Esophagus (tissue), 2 donors: ENCODE measurements at regions not wholly inside any gene's neighbourhood (a gene's known extent, or its start where the extent isn't known, plus 50 kb on each side); places are given as distances from the start of the nearest gene placed in this dataset.

Source experiments
- H3K27ac ChIP-seq, 2 donors: one replicate each; pipeline ENCODE4 v1.5.1; 2013; ENCODE audit warnings: low read depth in 2 of 2, mild to moderate bottlenecking in 2 of 2, inconsistent platforms in 1 of 2, low read length in 1 of 2, moderate library complexity in 1 of 2
- H3K27me3 ChIP-seq, 2 donors: one replicate each; pipeline ENCODE4 v1.6.1; 2013; ENCODE audit warnings: low read length in 2 of 2, control low read depth in 1 of 2, mild to moderate bottlenecking in 1 of 2; ENCODE audit not compliant: insufficient read depth in 2 of 2, control insufficient read depth in 1 of 2
- H3K36me3 ChIP-seq, 2 donors: one replicate each; pipeline ENCODE4 v1.6.1; 2013; ENCODE audit warnings: low read length in 1 of 2; ENCODE audit not compliant: control insufficient read depth in 2 of 2, insufficient read depth in 2 of 2
- H3K4me1 ChIP-seq, 2 donors: one replicate each; pipeline ENCODE4 v1.6.1; 2013; ENCODE audit warnings: low read length in 1 of 2; ENCODE audit not compliant: control insufficient read depth in 2 of 2, insufficient read depth in 2 of 2
- H3K4me3 ChIP-seq, 2 donors: one replicate each; pipeline ENCODE4 v1.5.1; 2013; ENCODE audit warnings: low read length in 2 of 2, mild to moderate bottlenecking in 2 of 2, low read depth in 1 of 2, moderate library complexity in 1 of 2
- H3K9me3 ChIP-seq, 2 donors: one replicate each; pipeline ENCODE4 v1.6.1; 2013; ENCODE audit warnings: mild to moderate bottlenecking in 2 of 2, low read depth in 1 of 2, low read length in 1 of 2, moderate library complexity in 1 of 2; ENCODE audit not compliant: control insufficient read depth in 2 of 2, insufficient read depth in 1 of 2
- WGBS, 2 donors: extraction: QIAGEN DNeasy Blood & Tissue Kit; methylation state at CpG; one replicate each; pipeline ENCODE4 v1.1.7; 2013; 5-methylcytosine and 5-hydroxymethylcytosine counted together
- donor health status: healthy with polysubstance abuse.
- donor health status: Bipolar disorder and iron deficiency.

DNA sequence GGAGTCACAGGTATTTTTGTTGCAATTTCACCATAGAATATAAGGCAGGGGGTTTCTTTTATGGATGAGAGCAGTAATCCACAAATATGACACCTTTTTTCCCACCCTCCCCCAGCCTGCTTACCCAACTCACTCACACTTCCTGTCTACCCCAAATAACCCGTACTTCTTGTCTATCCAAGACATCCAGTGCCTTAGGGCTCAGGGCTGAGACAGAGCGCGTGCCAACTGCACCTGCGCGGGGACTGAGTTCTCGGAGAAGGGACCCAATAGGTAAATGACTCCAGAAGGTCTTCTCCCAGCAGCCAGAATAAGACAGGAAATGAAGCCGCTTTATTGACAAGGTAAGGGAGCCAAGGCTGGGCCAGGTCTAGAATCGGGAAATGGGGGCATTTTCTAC, 369.1 kb downstream of the SIPA1L2 start:
- Histone ChIP-seq H3K4me3 (peak overlapping the region in 1 of 2 donors; percentile 21), H3K9me3 (no peaks in the 10 kb centered on the region), H3K27ac (no peak overlapping the region), H3K36me3 (no peaks in the 10 kb centered on the region), H3K4me1 (peaks cover 0 to 5% of the 10 kb centered on the region in 2 donors), H3K27me3 (no peaks in the 10 kb centered on the region)
- 53 to 65% methylated on average over 8 of the region's 8 CpGs for WGBS, 2 donors

DNA sequence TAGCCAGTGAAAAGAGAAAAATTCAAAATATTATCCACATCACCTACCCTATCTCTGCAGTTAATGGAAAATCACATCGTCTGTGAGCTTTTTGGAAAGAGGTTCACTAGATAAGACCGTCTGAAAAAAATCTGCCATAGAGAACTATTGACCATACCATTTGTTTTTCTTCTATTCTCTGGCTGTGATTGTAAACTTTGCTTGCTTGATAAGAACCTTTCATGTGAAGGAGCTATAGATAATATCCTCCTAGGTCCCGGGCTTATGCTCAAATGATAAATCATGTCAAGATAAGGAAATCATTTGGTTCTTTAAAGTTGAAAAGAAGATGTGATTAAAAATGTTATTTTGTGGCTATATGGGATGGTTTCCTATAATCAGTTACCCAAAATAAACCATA, 369.9 kb downstream of the SIPA1L2 start:
- Histone ChIP-seq H3K36me3 (no peaks in the 10 kb centered on the region), H3K27ac (no peak overlapping the region), H3K9me3 (no peaks in the 10 kb centered on the region), H3K27me3 (no peaks in the 10 kb centered on the region), H3K4me3 (no peak overlapping the region), H3K4me1 (peaks cover 0 to 5% of the 10 kb centered on the region in 2 donors)
- 51 to 65% methylated on average over 3 of the region's 3 CpGs for WGBS, 2 donors

DNA sequence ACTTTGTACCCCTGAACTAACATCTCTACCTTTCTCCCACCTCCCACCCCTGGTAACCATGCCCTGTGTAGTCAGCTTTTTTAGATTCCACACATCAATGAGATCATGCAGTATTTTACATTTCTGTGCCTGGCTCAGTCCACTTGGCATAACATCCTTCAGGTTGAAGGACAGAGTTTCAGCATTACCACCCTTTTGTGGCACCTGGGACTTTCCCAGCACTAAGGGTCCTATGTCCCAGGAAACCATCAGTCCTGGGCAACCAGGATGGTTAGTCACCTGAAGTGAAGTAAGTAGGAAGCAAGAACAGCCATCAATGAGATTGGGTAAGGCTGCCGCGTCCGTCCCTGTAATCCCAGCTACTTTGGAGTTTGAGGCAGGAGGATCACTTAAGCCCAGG, 370.6 kb downstream of the SIPA1L2 start:
- no peaks in the 10 kb centered on the region for H3K9me3 ChIP-seq
- H3K36me3 ChIP-seq = no peaks in the 10 kb centered on the region
- H3K4me3 ChIP-seq = no peak overlapping the region
- H3K27ac ChIP-seq = no peak overlapping the region
- H3K27me3 ChIP-seq = no peaks in the 10 kb centered on the region
- H3K4me1 ChIP-seq = peaks cover 0 to 5% of the 10 kb centered on the region in 2 donors
- WGBS, 2 donors = 91 to 92% methylated on average over 3 of the region's 3 CpGs

DNA sequence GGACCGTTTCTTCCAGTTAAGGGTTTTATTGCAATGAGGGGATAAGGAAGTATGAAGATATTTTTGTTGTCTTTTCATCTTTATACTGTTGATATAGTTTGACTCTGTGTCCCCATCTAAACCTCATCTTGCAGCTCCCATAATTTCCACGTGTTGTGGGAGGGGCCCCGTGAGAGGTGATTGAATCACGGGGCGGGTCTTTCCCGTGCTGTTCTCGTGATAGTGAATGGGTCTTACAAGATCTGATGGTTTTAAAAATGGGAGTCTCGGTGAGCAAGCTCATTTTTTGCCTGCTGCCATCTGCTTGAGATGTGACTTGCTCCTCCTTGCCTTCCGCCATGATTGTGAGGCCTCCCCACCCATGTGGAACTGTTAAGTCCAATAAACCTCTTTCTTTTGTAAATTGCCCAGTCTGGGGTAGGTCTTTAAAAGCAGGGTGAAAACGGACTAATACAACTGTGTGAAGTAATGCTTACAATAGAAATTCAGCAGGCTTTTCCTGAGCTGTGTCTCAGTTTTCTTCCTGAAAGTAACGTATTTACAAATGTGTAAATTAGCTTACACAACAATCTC, 377.3 kb downstream of the SIPA1L2 start:
- Histone ChIP-seq H3K4me1 (no peaks in the 10 kb centered on the region), H3K9me3 (no peaks in the 10 kb centered on the region), H3K4me3 (no peak overlapping the region), H3K27ac (no peak overlapping the region), H3K36me3 (no peaks in the 10 kb centered on the region), H3K27me3 (no peaks in the 10 kb centered on the region)
- WGBS, 2 donors = 72 to 78% methylated on average over 11 of the region's 11 CpGs

DNA sequence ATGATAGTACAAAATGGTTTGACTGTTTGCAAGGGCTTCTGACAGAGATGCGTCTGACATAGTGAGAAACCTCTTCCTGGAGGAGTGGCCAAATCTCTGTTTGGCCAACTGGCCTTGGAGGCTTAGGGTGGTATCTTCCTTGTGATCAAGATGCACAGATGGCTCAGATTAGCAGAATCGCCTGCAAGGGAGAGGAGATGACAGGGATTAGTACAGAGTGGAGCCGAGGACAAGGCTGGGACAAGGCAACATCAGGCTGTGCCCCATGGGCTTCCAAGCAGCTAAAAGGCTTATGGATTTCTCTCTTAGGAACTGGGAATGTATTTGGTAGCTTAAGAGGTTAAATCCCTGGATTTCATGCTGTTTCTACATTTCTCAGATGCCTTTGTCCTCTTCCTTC, 379.1 kb downstream of the SIPA1L2 start:
- Histone ChIP-seq H3K36me3 (no peaks in the 10 kb centered on the region), H3K4me1 (no peaks in the 10 kb centered on the region), H3K27ac (no peak overlapping the region), H3K4me3 (no peak overlapping the region), H3K9me3 (no peaks in the 10 kb centered on the region), H3K27me3 (no peaks in the 10 kb centered on the region)
- WGBS, 2 donors = 74 to 83% methylated on average over 3 of the region's 3 CpGs

DNA sequence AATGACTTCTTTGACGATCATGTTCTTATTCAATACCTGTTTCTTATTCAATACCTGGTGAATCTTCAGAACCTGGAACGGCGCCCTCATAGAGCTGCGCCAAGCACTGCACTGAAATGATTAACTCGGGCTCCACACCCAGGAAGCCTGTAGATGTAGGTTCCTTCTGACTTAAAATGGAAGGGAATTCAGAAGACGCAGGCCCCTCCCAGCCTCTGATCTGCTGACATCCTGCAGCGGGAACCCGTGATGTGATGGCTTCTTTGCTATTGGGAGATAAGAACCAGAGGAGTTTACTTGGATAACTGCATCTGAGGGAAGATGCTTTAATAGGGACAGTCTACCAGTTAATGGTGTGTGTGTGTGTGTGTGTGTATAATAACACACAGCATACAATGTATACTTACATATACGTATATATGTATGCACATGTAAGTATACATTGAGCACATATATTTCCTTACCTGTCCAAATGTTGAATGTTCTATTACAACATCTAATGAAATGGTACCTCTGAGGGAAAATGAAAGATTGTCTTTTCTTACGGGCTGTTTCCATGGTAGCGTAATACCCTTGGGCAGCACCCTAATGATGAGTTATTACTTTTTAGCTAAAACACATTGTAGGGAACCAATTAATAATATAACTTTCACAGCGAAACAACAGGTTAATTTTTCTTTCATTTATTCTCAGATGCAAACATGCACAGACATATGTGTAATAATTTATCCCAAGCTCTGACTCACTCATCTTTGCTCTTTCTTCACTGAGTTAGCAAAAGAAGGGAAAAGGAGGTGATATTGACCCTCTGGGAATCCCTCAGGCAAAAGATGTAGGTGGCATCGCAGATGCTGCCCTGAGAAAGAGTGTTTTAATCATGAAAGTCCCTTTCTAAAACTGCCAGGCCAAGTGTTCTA, 379.8 kb downstream of the SIPA1L2 start:
- no peaks in the 10 kb centered on the region for H3K9me3 ChIP-seq
- WGBS, 2 donors = 72 to 74% methylated on average over 13 of the region's 13 CpGs
- H3K27ac ChIP-seq = no peak overlapping the region
- no peak overlapping the region for H3K4me3 ChIP-seq
- no peaks in the 10 kb centered on the region for H3K4me1 ChIP-seq
- H3K36me3 ChIP-seq = no peaks in the 10 kb centered on the region
- no peaks in the 10 kb centered on the region for H3K27me3 ChIP-seq

DNA sequence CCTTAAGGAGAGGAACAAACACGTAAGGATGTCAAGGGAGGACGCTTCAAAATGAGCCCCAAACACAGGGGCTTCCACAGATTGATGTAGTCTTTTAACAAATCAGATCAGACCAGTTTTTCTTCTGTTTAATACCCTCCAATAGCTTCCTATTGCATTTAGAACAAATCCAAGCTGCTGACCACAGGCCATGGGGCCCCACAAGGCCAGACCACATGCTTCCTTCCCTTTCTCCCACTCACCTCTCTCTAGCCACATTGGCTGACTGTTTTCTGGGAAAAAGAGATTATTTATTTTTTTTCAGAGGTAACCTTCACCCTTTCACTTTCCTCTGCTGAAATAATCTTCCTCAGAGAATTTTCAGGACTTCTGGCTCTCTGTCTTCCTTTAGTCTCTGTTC, 380.6 kb downstream of the SIPA1L2 start:
- H3K4me1 ChIP-seq = no peaks in the 10 kb centered on the region
- no peaks in the 10 kb centered on the region for H3K9me3 ChIP-seq
- H3K4me3 ChIP-seq = no peak overlapping the region
- no peaks in the 10 kb centered on the region for H3K36me3 ChIP-seq
- no peaks in the 10 kb centered on the region for H3K27me3 ChIP-seq
- 77 to 82% methylated on average over 2 of the region's 2 CpGs for WGBS, 2 donors
- H3K27ac ChIP-seq = no peak overlapping the region

DNA sequence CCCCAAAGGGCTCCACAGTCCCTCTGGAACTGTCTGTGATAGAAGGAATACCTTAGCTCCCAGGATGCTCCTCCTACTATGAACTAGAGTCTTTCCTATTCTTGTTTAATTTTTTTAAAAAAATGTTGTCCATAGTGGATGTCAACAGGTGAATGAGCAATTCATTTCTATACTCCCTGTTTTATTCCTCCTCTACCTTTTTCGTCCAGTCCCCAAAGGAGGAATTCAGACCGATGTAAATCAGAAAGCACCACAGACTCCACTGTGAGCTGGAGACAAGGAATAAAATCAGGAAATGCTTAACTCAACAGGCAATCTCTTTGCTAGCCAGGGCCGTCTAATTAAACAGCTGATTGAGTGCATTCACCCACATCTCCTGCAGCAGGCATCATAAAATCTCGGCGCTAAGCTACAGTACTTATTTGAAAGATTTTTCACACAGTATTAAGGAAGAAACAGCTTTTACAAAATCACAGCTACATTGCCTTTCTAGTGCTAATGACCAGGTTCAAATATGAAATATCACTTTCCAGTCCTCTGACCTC, 381.6 kb downstream of the SIPA1L2 start:
- Histone ChIP-seq H3K4me1 (no peaks in the 10 kb centered on the region), H3K4me3 (no peak overlapping the region), H3K36me3 (no peaks in the 10 kb centered on the region), H3K27me3 (no peaks in the 10 kb centered on the region), H3K9me3 (no peaks in the 10 kb centered on the region), H3K27ac (no peak overlapping the region)
- 73 to 87% methylated on average over 5 of the region's 5 CpGs for WGBS, 2 donors

DNA sequence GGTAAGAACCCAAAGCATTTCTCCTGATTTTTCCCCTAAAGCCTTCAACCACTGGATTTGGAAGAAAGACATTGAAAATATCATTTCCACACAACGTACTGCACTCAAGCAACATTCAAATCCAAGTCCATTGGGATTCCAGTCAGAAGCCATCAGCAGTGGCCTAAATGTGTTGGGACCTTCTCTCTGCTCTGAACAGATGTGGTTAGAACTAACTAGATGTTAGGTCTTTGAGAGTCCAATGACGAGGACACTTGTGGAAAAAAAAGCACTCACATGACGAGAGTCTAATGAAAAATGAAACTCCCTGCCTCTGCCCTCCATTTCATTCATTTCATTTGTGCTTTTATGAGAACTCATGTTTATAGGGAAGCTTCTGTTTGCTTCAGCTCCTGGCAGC, 382.3 kb downstream of the SIPA1L2 start:
- Histone ChIP-seq H3K4me3 (no peak overlapping the region), H3K36me3 (no peaks in the 10 kb centered on the region), H3K4me1 (no peaks in the 10 kb centered on the region), H3K9me3 (no peaks in the 10 kb centered on the region), H3K27me3 (no peaks in the 10 kb centered on the region), H3K27ac (no peak overlapping the region)
- 71 to 73% methylated on average over 3 of the region's 3 CpGs for WGBS, 2 donors
